HCT116 (cell line): ENCODE measurements at regions not wholly inside any gene's neighbourhood (a gene's known extent, or its start where the extent isn't known, plus 50 kb on each side); places are given as distances from the start of the nearest gene placed in this dataset.

Experiments
- CEBPB ChIP-seq: IDR thresholded peaks from 2 replicates; pipeline ENCODE4 v1.6.1; 2012; ENCODE audit warnings: low read depth
- CTCF ChIP-seq, 3 experiments: fragments of 200-600 bp in 1 of 3; sonication (generic) in 1 of 3; IDR thresholded peaks in 2 of 3; conservative IDR thresholded peaks in 1 of 3; 2 replicates each; pipeline ENCODE4 v1.5.1; 2012 to 2017; ENCODE audit warnings: low read depth in 2 of 3, low read length in 2 of 3, antibody characterized with exemption in 1 of 3, borderline replicate concordance in 1 of 3, control low read depth in 1 of 3, mild to moderate bottlenecking in 1 of 3, mixed read lengths in 1 of 3, mixed run types in 1 of 3, moderate library complexity in 1 of 3; ENCODE audit not compliant: insufficient read depth in 1 of 3
- EZH2 ChIP-seq: fragments of 200-600 bp; sonication (generic); IDR thresholded peaks from 2 replicates; pipeline ENCODE4 v1.6.1; 2017; ENCODE audit warnings: antibody characterized with exemption, mixed run types
- POLR2A ChIP-seq: IDR thresholded peaks from 2 replicates; pipeline ENCODE4 v1.7.0; 2011; ENCODE audit warnings: borderline replicate concordance; ENCODE audit not compliant: insufficient read depth, insufficient read length; ENCODE audit errors: extremely low read depth
- POLR2AphosphoS5 ChIP-seq: IDR thresholded peaks from 2 replicates; pipeline ENCODE4 v1.6.1; 2011; ENCODE audit warnings: mild to moderate bottlenecking, low read depth, low read length, moderate library complexity
- RAD21 ChIP-seq: IDR thresholded peaks from 2 replicates; pipeline ENCODE4 v1.6.1; 2012; ENCODE audit warnings: low read depth, mild to moderate bottlenecking
- REST ChIP-seq: IDR thresholded peaks from 2 replicates; pipeline ENCODE4 v1.6.1; 2012; ENCODE audit warnings: low read depth
- SP1 ChIP-seq: IDR thresholded peaks from 2 replicates; pipeline ENCODE4 v1.6.1; 2012; ENCODE audit warnings: low read depth
- SRF ChIP-seq: IDR thresholded peaks from 2 replicates; pipeline ENCODE4 v1.6.1; 2012; ENCODE audit warnings: low read depth
- YY1 ChIP-seq: IDR thresholded peaks from 2 replicates; pipeline ENCODE4 v1.6.1; 2011; ENCODE audit warnings: low read length, low read depth, moderate library complexity, mild to moderate bottlenecking; ENCODE audit not compliant: insufficient replicate concordance; ENCODE audit errors: extremely low read depth

- TF ChIP-seq REST (no peak), EZH2 (no peak), POLR2A (no peak), CTCF (IDR thresholded peaks at IDR 0.05 in 2 of 3, conservative IDR thresholded peaks at IDR 0.05 in 1 of 3; ENCODE audit: borderline replicate concordance in 1 of 3, insufficient read depth in 1 of 3, low read depth in 2 of 3, low read length in 2 of 3) (no peak), YY1 (no peak), RAD21 (no peak), SRF (no peak), CEBPB (peak; percentile 84), SP1 (peak; percentile 65), POLR2AphosphoS5 (no peak)
Observed at GRCh38 chr7:94183289-94183749, 179.2 kb upstream of the BET1 start.
